IgD-negative memory B cell (primary cell): ENCODE measurements at regions not wholly inside any gene's neighbourhood (a gene's known extent, or its start where the extent isn't known, plus 50 kb on each side); places are given as distances from the start of the nearest gene placed in this dataset.

ENCODE experiments used
- H3K27ac Mint-ChIP-seq, 3 donors: one replicate each; pipeline ENCODE4 v1.8.0; 2020 to 2022; ENCODE audit warnings: mild to moderate bottlenecking in 3 of 3, mixed read lengths in 3 of 3, moderate library complexity in 1 of 3
- H3K27me3 Mint-ChIP-seq: one replicate; pipeline ENCODE4 v1.8.0; 2021; ENCODE audit warnings: mixed read lengths
- H3K36me3 Mint-ChIP-seq: one replicate; pipeline ENCODE4 v1.8.0; 2020; ENCODE audit warnings: mild to moderate bottlenecking, mixed read lengths
- H3K4me1 Mint-ChIP-seq, 3 donors: one replicate each; pipeline ENCODE4 v1.8.0; 2020 to 2022; ENCODE audit warnings: mixed read lengths in 3 of 3, mild to moderate bottlenecking in 1 of 3
- H3K4me3 Mint-ChIP-seq, 4 donors: one replicate each; pipeline ENCODE4 v1.8.0; 2020 to 2022; ENCODE audit warnings: mild to moderate bottlenecking in 4 of 4, mixed read lengths in 4 of 4, moderate library complexity in 3 of 4
- H3K9me3 Mint-ChIP-seq, 3 donors: one replicate each; pipeline ENCODE4 v1.8.0; 2020 to 2021; ENCODE audit warnings: mixed read lengths in 3 of 3, mild to moderate bottlenecking in 1 of 3

DNA sequence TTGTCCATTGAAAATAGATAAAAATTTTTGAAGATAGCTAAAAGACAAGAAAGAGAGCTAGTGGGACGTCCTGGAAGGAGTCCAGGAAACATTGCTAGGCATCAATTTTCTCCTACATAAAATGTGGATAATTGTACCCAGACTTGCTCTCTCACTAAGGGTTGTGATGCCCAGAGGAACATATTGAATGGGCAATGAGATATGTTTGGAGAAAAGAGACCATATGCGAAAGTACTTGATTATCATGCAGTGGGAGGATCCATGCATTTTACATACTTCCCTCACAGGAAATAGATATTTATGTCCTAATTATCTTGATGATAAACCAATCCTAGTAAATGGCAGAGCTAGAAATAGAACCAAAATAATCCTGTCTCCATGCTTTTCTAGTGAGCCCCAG, 108.4 kb upstream of the TNR start:
- Mint-ChIP-seq H3K36me3 (peaks cover 2% of the 10 kb centered on the region), H3K27me3 (peaks cover 13% of the 10 kb centered on the region), H3K27ac (no peak overlapping the region), H3K4me1 (no peaks in the 10 kb centered on the region), H3K4me3 (no peak overlapping the region), H3K9me3 (no peaks in the 10 kb centered on the region)

DNA sequence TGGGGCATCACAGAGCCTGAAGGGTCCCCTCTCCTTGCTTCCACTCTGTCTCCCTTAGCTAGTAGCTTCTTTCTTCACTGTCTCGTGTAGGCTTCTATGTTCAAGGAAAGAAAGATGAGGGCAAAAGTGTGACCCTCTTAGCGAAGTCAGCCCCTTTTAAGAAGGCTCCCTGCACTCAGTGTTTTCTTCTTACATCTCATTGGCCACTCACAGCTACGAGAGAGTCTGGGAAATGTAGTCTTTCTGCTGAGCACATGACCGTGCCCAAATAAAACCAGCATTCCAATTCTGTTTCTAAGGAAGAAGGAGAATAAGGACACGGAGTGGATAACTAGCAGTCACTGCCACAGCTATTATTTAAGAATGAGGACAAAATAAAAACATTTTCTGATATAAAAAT, 104.9 kb upstream of the TNR start:
- H3K36me3 Mint-ChIP-seq, result peaks cover 2% of the 10 kb centered on the region
- H3K4me3 Mint-ChIP-seq, result no peak overlapping the region
- no peak overlapping the region for H3K27ac Mint-ChIP-seq
- H3K4me1 Mint-ChIP-seq, result no peaks in the 10 kb centered on the region
- peaks cover 17% of the 10 kb centered on the region for H3K27me3 Mint-ChIP-seq
- no peaks in the 10 kb centered on the region for H3K9me3 Mint-ChIP-seq

DNA sequence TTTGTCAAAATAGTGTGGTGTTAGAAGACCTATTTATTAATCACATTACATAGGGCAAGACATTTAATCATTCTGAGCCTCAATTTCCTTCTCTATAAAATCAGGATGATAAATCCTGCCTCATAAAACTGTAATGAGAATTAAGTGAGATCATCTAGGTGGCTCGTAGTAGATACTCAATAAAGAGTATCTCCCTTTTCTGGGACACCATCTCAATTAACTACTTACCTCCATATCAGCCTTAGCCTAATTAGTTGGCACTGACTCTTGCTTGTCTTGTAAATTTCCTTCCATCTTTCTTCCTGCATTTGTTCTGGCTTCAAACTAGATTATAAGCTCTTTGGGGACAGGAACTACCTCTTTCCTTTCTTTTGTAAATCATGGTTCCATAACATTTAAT, 102.6 kb upstream of the TNR start:
- Mint-ChIP-seq H3K4me1 (no peaks in the 10 kb centered on the region), H3K27ac (no peak overlapping the region), H3K4me3 (no peak overlapping the region), H3K27me3 (peaks cover 13% of the 10 kb centered on the region), H3K36me3 (peaks cover 2% of the 10 kb centered on the region), H3K9me3 (no peaks in the 10 kb centered on the region)

DNA sequence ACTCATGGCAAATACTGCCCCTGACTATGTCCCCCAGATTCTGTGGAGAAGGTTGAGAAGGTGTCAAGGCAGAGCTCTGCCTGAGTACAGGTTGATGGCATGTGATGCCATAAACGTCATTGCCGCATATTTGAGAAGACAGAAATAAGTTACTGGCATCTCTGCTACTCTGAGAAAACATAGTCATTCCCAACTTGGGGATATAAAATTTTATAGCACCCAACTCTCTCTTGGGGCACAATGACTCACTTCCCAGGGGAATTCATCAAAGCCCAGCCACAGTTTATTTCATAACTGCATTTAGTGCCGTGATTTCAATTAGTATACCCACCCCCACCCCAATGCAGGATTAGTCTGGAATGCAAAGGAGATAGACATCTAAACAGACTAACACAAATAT, 101.9 kb upstream of the TNR start:
- H3K9me3 Mint-ChIP-seq, result no peaks in the 10 kb centered on the region
- peaks cover 11% of the 10 kb centered on the region for H3K27me3 Mint-ChIP-seq
- no peak overlapping the region for H3K4me3 Mint-ChIP-seq
- no peaks in the 10 kb centered on the region for H3K4me1 Mint-ChIP-seq
- H3K27ac Mint-ChIP-seq, result peak overlapping the region in 1 of 3 donors; percentile 39
- H3K36me3 Mint-ChIP-seq, result no peaks in the 10 kb centered on the region

DNA sequence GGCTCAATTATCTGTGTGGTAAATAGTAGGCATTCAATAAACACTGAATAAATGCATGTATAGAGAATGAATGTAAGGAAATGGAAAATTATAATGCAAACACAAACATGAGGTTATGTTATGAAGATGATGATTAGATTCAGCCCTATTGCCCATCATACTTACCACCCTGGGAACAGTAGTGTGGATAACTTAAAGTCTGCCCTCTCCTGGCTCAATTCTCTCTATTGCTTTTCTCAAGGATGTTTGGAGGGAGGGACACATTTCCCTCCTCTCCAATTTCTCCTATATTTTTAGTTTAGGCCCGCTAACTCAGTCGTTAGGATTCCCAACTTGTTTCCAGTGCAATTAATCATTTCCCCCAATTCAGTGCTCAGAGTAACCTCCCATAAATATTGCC, 101.5 kb upstream of the TNR start:
- H3K27ac Mint-ChIP-seq, result peak overlapping the region in 1 of 3 donors; percentile 39

DNA sequence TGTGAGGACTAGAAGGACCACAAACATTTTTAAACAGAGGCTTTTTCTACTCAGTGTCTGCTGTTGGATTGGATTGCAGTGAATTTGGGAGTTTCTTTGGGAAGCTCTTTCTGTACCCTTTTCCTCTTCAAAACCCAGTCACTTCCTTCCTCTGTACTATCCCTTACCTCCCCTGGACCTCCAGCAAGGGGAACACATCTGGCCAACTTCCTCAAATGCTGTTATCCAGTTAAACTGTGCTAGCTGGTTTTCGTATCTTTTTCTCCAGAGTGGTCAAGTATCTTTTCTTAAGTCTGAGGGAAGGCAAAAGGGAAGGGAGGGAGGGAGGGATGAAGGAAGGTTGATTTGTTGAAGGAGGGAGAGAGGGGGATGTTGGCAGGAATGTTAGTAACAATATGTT, 99.2 kb upstream of the TNR start:
- no peaks in the 10 kb centered on the region for H3K4me1 Mint-ChIP-seq
- H3K4me3 Mint-ChIP-seq, result no peak overlapping the region
- no peaks in the 10 kb centered on the region for H3K9me3 Mint-ChIP-seq
- no peak overlapping the region for H3K27ac Mint-ChIP-seq
- H3K27me3 Mint-ChIP-seq, result peaks cover 9% of the 10 kb centered on the region
- no peaks in the 10 kb centered on the region for H3K36me3 Mint-ChIP-seq

More for the DNA sequence above, 101.5 kb upstream of the TNR start:
- Mint-ChIP-seq H3K36me3 (no peaks in the 10 kb centered on the region), H3K4me1 (no peaks in the 10 kb centered on the region), H3K4me3 (no peak overlapping the region), H3K9me3 (no peaks in the 10 kb centered on the region), H3K27me3 (peaks cover 10% of the 10 kb centered on the region)

DNA sequence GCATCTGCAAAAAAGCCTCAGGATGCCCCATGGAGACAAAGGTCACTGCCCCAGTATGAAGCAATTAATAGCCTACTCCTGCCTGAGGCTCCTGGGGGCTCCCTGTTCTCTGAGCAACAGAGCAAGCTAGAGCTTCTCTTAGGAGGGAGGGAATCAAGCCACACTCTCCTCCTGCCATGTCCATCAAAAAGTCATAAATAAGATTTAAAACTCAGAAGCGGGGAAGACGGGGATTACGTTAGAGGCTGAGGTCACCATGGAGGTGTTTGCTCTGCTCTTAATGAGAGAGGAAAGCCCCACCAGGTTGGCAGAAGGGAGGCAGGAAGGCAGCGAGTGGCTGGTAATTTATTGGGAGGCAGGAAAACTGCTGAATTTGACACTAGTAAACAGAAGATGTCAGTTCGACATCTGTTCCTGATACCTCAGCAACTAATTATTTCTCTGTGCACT, 98.4 kb upstream of the TNR start:
- Mint-ChIP-seq H3K27me3 (peaks cover 9% of the 10 kb centered on the region), H3K9me3 (peaks cover 0 to 2% (median 0%) of the 10 kb centered on the region in 3 donors), H3K27ac (no peak overlapping the region), H3K36me3 (no peaks in the 10 kb centered on the region), H3K4me1 (no peaks in the 10 kb centered on the region), H3K4me3 (no peak overlapping the region)

DNA sequence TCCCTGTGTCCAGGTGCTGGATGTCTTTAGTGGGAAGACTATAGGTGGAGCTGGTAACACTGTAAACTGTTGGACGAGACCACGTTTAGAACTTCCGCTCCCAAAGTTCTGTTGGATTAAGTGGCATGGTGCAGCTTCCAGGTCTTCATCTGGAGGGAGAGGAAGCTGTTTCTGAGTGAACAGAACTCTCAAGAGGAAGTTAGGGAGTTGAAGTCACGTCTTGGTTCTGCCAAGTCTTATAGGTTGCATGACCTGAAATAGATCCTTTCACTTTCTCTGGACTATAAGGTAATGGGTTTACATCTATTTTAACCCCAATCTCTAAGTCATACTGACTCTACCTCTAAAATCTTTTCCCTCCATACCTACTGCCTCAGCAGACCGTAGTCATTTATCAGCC, 97.4 kb upstream of the TNR start:
- H3K36me3 Mint-ChIP-seq, result no peaks in the 10 kb centered on the region
- no peaks in the 10 kb centered on the region for H3K4me1 Mint-ChIP-seq
- no peak overlapping the region for H3K4me3 Mint-ChIP-seq
- peaks cover 5% of the 10 kb centered on the region for H3K27me3 Mint-ChIP-seq
- no peak overlapping the region for H3K27ac Mint-ChIP-seq
- peaks cover 0 to 2% (median 0%) of the 10 kb centered on the region in 3 donors for H3K9me3 Mint-ChIP-seq

DNA sequence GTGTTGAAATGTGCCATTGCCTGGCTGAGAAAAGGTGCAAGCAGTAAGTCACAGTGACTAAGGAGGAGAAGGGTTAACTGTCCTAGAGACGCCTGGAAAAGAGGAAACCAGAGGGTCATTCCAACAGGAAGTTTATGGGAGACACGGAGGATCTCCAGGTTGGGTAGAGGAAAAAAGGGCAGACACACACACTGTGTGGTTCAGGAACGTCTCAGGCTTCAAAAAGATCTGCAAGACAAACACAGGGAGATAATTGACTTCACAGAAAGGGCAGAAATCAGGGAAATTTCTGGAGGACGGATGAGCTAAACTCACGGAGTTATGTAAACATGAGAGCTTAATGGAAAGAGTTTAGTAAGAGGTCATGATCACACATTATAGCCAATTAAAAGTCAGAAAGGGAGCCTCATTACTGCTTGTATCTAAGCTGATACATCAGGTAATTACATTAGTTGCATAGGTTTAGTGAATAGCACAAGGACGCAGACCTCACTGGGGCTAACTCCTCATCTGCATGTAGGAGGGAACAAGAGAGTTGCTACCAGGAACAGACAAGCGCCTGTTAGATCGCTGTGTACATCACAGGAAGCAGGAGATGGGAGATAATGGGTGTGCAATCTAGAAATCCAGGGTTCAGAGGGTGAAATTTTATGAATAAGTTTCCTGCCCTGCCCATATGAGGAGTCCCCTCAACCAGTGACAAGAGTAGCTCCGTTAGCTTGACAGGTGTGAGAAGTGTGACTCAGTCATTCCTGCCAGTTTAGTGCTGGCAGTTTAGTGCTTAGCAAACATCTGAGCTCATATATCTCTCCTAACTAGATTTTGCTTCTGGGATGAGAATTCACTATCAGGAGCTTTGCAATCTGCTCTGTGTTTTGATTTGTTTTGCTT, 96.6 kb upstream of the TNR start:
- H3K4me3 Mint-ChIP-seq, result no peak overlapping the region
- peaks cover 3% of the 10 kb centered on the region for H3K27me3 Mint-ChIP-seq
- H3K9me3 Mint-ChIP-seq, result peaks cover 0 to 2% (median 0%) of the 10 kb centered on the region in 3 donors
- no peak overlapping the region for H3K27ac Mint-ChIP-seq
- H3K4me1 Mint-ChIP-seq, result no peaks in the 10 kb centered on the region
- no peaks in the 10 kb centered on the region for H3K36me3 Mint-ChIP-seq

DNA sequence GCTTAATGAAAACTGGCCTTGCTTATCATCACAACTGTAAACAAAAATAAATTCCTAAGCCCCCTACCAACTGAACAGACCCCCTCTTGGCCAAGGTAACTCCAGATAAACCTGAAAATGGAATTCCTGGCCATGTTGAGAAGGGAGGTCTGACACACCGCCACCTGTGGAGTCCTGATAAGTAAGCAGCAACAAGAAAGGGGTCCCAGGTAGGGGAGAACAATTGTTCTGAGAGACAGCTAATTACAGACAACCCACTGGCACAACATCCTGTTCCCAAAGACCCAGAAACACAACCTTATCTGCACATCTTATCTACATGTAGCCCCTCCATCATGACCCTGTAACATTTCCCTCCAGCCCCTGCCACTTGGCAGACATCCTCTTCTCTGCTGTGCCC, 91.2 kb upstream of the TNR start:
- Mint-ChIP-seq H3K9me3 (peaks cover 0 to 11% (median 4%) of the 10 kb centered on the region in 3 donors), H3K27ac (no peak overlapping the region), H3K36me3 (peaks cover 2% of the 10 kb centered on the region), H3K4me1 (no peaks in the 10 kb centered on the region), H3K4me3 (no peak overlapping the region), H3K27me3 (peaks cover 1% of the 10 kb centered on the region)

DNA sequence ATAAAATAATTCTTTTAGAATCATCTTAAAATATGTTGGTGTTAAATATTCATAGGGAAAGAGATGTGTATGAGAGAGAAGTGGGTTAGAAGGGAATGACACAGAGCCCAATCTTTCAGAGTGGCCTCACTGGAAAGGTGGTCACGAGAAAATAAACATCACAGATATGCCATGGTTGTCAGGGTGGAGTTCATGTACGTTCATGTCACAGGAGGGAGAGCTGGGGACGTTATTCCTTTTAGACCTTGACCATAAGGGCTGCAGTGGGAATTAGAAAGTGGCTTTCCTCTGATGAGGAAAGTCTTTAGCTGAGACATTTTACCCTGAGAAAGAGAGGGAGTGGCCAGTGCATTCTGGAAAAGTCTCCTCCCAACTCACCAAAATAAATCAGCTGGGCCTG, 90.6 kb upstream of the TNR start:
- Mint-ChIP-seq H3K27me3 (peaks cover 3% of the 10 kb centered on the region), H3K27ac (no peak overlapping the region), H3K36me3 (peaks cover 2% of the 10 kb centered on the region), H3K9me3 (peaks cover 0 to 11% (median 4%) of the 10 kb centered on the region in 3 donors), H3K4me3 (no peak overlapping the region), H3K4me1 (no peaks in the 10 kb centered on the region)

DNA sequence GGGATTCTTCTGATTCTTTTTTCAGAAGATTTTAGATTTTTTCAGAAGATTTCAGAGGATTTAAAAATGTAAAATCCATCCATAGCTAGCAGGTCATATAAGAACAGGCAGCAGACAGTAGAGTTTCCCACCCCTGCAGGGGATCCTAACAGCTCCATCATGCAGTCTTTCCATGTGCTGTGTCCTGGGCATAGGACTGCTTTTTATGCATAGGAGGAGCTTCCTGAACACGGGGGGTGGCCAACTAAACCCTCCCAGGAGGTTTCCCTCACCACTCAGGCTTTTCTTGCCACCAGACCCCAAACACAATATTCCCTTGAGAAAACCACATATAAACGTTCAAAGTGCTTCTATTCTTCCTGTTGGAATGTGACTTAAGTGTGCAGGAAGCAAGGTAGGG, 90.1 kb upstream of the TNR start:
- no peak overlapping the region for H3K27ac Mint-ChIP-seq
- peaks cover 3% of the 10 kb centered on the region for H3K27me3 Mint-ChIP-seq

DNA sequence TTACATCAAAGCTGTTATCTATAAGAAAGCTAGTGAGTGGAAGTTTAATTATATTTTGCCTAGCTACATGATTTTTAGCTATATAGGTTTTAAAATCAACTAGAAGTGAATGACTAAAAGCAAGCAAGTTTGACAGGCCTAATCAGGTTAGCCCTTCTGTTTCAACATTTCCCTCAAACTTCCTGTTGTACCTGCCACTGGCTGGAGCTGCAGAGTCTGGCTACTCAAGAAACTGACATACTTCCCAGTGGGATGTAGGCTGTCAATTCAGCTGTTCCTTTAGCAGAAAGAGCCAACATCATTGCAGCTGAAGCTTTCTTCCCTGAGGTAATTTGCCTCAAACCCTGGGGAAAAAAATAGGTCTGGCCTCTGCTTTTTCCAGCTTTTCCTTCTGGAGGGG, 87.1 kb upstream of the TNR start:
- Mint-ChIP-seq H3K9me3 (peaks cover 0 to 9% (median 7%) of the 10 kb centered on the region in 3 donors), H3K4me3 (no peak overlapping the region), H3K27me3 (peaks cover 2% of the 10 kb centered on the region), H3K4me1 (no peaks in the 10 kb centered on the region), H3K27ac (no peak overlapping the region), H3K36me3 (peaks cover 2% of the 10 kb centered on the region)

More for the DNA sequence above, 90.1 kb upstream of the TNR start:
- Mint-ChIP-seq H3K36me3 (peaks cover 2% of the 10 kb centered on the region), H3K4me3 (no peak overlapping the region), H3K4me1 (no peaks in the 10 kb centered on the region), H3K9me3 (peaks cover 0 to 11% (median 4%) of the 10 kb centered on the region in 3 donors)

DNA sequence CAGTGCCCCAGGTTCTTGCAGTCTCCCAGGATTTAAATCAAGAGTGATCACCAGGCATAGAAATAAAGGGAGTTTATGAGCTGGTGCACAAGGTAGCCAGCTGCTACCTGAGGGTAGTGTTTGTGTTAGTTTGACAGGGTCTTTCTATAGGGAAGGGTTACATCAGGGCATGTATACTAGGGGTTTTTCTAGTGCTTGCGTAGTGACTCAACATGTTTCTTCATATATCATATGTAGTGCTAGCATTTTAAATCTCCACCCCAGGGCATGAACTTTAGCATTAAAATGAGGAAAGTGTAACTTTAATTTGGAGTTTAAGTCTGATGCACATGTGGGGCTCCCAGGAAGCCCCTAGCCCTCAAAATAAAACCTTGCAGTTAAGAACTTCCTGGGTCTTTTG, 86.5 kb upstream of the TNR start:
- no peak overlapping the region for H3K27ac Mint-ChIP-seq
- H3K4me3 Mint-ChIP-seq, result no peak overlapping the region
- H3K9me3 Mint-ChIP-seq, result peaks cover 0 to 9% (median 7%) of the 10 kb centered on the region in 3 donors
- peaks cover 2% of the 10 kb centered on the region for H3K27me3 Mint-ChIP-seq
- H3K36me3 Mint-ChIP-seq, result peaks cover 2% of the 10 kb centered on the region
- H3K4me1 Mint-ChIP-seq, result no peaks in the 10 kb centered on the region

DNA sequence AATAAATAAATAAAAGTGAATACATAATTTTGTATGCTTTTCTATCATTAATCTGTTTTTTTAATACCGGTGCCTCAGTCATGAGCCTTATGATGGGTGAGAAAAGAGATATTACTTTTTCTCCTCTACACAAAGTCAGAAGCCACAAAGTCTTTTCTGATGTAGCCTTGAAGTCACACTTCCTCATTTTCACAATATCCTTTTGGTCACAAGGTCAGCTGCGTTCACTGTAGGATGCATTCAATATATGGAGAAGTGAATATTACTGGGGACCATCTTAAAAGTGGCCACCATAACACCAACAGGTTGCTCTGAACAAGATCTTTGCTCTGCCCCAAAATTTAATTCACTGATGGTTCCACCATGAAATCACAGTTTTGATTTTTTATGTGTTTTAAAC, 83.3 kb upstream of the TNR start:
- no peak overlapping the region for H3K27ac Mint-ChIP-seq
- H3K4me3 Mint-ChIP-seq, result no peak overlapping the region
- H3K36me3 Mint-ChIP-seq, result no peaks in the 10 kb centered on the region
- peaks cover 0 to 3% (median 3%) of the 10 kb centered on the region in 3 donors for H3K9me3 Mint-ChIP-seq
- peaks cover 6% of the 10 kb centered on the region for H3K27me3 Mint-ChIP-seq
- H3K4me1 Mint-ChIP-seq, result no peaks in the 10 kb centered on the region

DNA sequence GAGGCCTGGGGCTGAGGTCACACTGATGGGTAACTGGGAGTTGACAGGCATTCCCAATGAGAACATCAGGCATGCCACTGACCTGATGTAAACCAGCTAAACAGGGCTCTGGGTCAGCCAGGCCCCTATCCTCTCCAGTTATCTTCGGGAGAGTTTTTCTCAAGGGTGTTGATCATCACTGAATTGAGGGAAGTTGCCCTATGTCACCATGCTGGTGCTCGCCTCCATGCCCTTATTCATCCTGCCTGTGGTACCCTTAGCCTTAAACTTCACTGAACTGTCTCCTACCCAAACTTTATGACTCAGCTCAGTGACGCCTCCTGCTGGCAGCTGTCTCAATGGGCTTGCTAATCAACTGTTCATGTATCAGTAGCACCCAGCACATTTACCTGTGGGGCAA, 80.7 kb upstream of the TNR start:
- Mint-ChIP-seq H3K27ac (no peak overlapping the region), H3K4me3 (no peak overlapping the region), H3K9me3 (peaks cover 0 to 8% (median 3%) of the 10 kb centered on the region in 3 donors), H3K36me3 (no peaks in the 10 kb centered on the region), H3K27me3 (peaks cover 15% of the 10 kb centered on the region), H3K4me1 (no peaks in the 10 kb centered on the region)
